Progenitor cell of endocrine pancreas (in vitro differentiated cells): ENCODE measurements at regions not wholly inside any gene's neighbourhood (a gene's known extent, or its start where the extent isn't known, plus 50 kb on each side); places are given as distances from the start of the nearest gene placed in this dataset.

Experiments used
- DNase-seq: peaks from one replicate; pipeline ENCODE4 v3.0.0; 2021; ENCODE audit warnings: low spot score; ENCODE audit not compliant: unreplicated experiment
- H3K27ac Mint-ChIP-seq: 2 replicates; pipeline ENCODE4 v1.8.0; 2021; ENCODE audit warnings: mild to moderate bottlenecking, moderate library complexity, mixed read lengths
- H3K27me3 Mint-ChIP-seq: 2 replicates; pipeline ENCODE4 v1.8.0; 2021; ENCODE audit warnings: mixed read lengths
- H3K36me3 Mint-ChIP-seq: 2 replicates; pipeline ENCODE4 v1.8.0; 2022; ENCODE audit warnings: mixed read lengths; ENCODE audit not compliant: insufficient read depth
- H3K4me1 Mint-ChIP-seq: 2 replicates; pipeline ENCODE4 v1.8.0; 2021; ENCODE audit warnings: low read depth, mixed read lengths
- H3K4me3 Mint-ChIP-seq: 2 replicates; pipeline ENCODE4 v1.8.0; 2021; ENCODE audit warnings: low read depth, mild to moderate bottlenecking, moderate library complexity, mixed read lengths
- H3K9me3 Mint-ChIP-seq: 2 replicates; pipeline ENCODE4 v1.8.0; 2021; ENCODE audit warnings: low read depth, mixed read lengths
- CTCF ChIP-seq: fragments of 200-600 bp; sonication (generic); IDR thresholded peaks from one replicate; pipeline ENCODE4 v1.5.0; 2021; ENCODE audit warnings: antibody characterized with exemption, mild to moderate bottlenecking; ENCODE audit not compliant: unreplicated experiment

DNA sequence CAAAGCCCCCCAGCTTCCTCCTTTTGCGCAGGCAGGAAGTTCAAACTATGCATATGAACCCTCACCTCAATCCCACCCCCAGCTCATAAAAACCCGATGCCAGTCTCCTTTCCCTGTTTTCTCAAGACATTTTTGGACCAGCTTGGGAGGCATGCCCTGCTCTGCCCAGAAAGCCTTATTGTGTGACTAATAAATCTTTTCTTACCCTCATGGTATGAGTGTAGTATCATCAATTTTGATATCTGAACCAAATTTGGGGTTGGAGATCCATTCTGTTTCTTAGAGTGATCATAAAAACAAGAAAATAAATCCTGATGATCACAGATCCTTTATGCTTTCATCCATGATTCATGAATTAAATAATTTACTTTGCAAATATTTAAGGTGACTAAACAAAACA, 128.5 kb downstream of the ALG10B start:
- peaks cover 3% of the 10 kb centered on the region for H3K9me3 Mint-ChIP-seq
- no peak for TF ChIP-seq CTCF
- H3K27ac Mint-ChIP-seq: no peak overlapping the region
- no peak overlapping the region for H3K4me3 Mint-ChIP-seq
- H3K27me3 Mint-ChIP-seq: no peaks in the 10 kb centered on the region
- no peak for DNase-seq
- no peaks in the 10 kb centered on the region for H3K36me3 Mint-ChIP-seq
- H3K4me1 Mint-ChIP-seq: no peaks in the 10 kb centered on the region

- Mint-ChIP-seq H3K27me3 (no peaks in the 10 kb centered on the region), H3K4me1 (no peaks in the 10 kb centered on the region), H3K9me3 (no peaks in the 10 kb centered on the region), H3K27ac (no peak overlapping the region), H3K36me3 (no peaks in the 10 kb centered on the region), H3K4me3 (no peak overlapping the region)
- no peak for DNase-seq
- no peak for TF ChIP-seq CTCF
These were observed 132.4 kb downstream of the ALG10B start for GRCh38 chr12:38448991-38449390.

DNA sequence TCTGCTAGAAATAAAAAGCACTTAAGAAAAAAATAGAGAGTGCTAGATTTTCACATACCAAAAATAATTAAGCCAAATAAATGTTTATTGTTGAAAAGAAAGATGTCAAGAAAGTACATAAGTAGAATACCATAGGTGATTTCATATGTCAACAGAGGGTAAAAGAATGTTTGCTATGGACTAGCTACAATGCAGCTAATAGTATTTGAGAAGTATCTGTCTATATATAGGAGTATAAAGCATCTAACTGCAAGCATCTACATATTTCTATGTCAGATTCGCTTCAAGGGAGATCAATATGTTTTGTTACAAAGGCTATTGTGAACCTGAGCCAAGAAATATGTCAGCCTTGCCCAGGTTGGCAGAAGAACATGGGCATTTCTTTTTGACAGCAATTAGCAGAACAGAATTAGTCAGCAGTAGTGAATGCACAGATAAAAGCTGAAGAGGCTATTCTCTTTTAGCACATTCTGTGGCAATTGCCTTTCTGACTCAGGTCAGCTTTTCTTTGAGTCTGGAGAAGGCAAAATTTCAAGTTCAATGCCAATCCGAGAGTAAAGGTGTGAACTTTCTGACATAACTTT, 140.1 kb downstream of the ALG10B start:
- no peak overlapping the region for H3K27ac Mint-ChIP-seq
- H3K4me1 Mint-ChIP-seq: no peaks in the 10 kb centered on the region
- H3K9me3 Mint-ChIP-seq: no peaks in the 10 kb centered on the region
- no peak overlapping the region for H3K4me3 Mint-ChIP-seq
- H3K27me3 Mint-ChIP-seq: no peaks in the 10 kb centered on the region
- no peak for DNase-seq
- TF ChIP-seq CTCF: no peak
- H3K36me3 Mint-ChIP-seq: no peaks in the 10 kb centered on the region

- Mint-ChIP-seq H3K27ac (no peak overlapping the region), H3K27me3 (no peaks in the 10 kb centered on the region), H3K9me3 (no peaks in the 10 kb centered on the region), H3K4me3 (no peak overlapping the region), H3K36me3 (no peaks in the 10 kb centered on the region), H3K4me1 (peaks cover 1% of the 10 kb centered on the region)
- TF ChIP-seq CTCF: no peak
- no peak for DNase-seq
These were observed 148.4 kb downstream of the ALG10B start for GRCh38 chr12:38465020-38465419.

GRCh38 chr12:38469715-38470114, 153.1 kb downstream of the ALG10B start:
- no peak overlapping the region for H3K4me3 Mint-ChIP-seq
- DNase-seq: no peak
- H3K36me3 Mint-ChIP-seq: no peaks in the 10 kb centered on the region
- TF ChIP-seq CTCF: no peak
- no peaks in the 10 kb centered on the region for H3K27me3 Mint-ChIP-seq
- no peak overlapping the region for H3K27ac Mint-ChIP-seq
- H3K4me1 Mint-ChIP-seq: peaks cover 1% of the 10 kb centered on the region
- H3K9me3 Mint-ChIP-seq: peaks cover 4% of the 10 kb centered on the region
